A549 (cell line): ENCODE measurements at regions not wholly inside any gene's neighbourhood (a gene's known extent, or its start where the extent isn't known, plus 50 kb on each side); places are given as distances from the start of the nearest gene placed in this dataset.
A peak's percentile ranks its signal among the peaks of the same experiment; 100 is the strongest.

ENCODE experiments used
- ATAC-seq, 2 experiments: fragments of 200-7000 bp in 1 of 2; fragments of >200 bp in 1 of 2; cut with Nextera tagmentation in 1 of 2; cut with Tn5 transposase in 1 of 2; 3 replicates each; pipeline versions ENCODE4 v1.8.0 to v1.9.1; 2018 to 2020; ENCODE audit warnings: mild to moderate bottlenecking in 1 of 2, moderate library complexity in 1 of 2
- CTCF ChIA-PET: fragments of 300-600 bp; sonication (Branson Sonifier 250); formaldehyde crosslinking; extraction: SDS; loops from one replicate; lab custom pipeline; 2021; ENCODE audit warnings: antibody characterized with exemption, inconsistent platforms; lab: Yijun Ruan, JAX
- POLR2A ChIA-PET: fragments of 350-600 bp; formaldehyde crosslinking; extraction: SDS; loops from one replicate; lab custom pipeline; 2021; ENCODE audit warnings: antibody characterized with exemption, inconsistent platforms; lab: Yijun Ruan, JAX
- DNase-seq, 2 experiments: peaks; one replicate each; pipeline versions ENCODE4 v3.0.0 to v3.0.0-alpha.2; 2011 to 2016; ENCODE audit warnings: low read depth in 1 of 2, low spot score in 1 of 2
- FAIRE-seq: peaks from 2 replicates; lab custom pipeline; 2011; peaks lifted over from hg19 to GRCh38; lab: Jason Lieb, UNC
- H3K27ac ChIP-seq, 2 experiments: fragments of >200 bp; sonication (Bioruptor Twin); formaldehyde crosslinking; 3 replicates each; pipeline ENCODE4 v1.5.1; 2016 to 2017
- H3K4me1 ChIP-seq: fragments of >200 bp; sonication (Bioruptor Twin); formaldehyde crosslinking; 3 replicates; pipeline ENCODE4 v1.6.1; 2016
- H3K4me2 ChIP-seq: fragments of >200 bp; sonication (Bioruptor Twin); formaldehyde crosslinking; 3 replicates; pipeline ENCODE4 v1.6.1; 2016
- H3K4me3 ChIP-seq: fragments of >200 bp; sonication (Bioruptor Twin); formaldehyde crosslinking; 3 replicates; pipeline ENCODE4 v1.5.1; 2016
- H3K9me3 ChIP-seq: fragments of >200 bp; sonication (Bioruptor Twin); formaldehyde crosslinking; 3 replicates; pipeline ENCODE4 v1.6.1; 2016
- BHLHE40 ChIP-seq: IDR thresholded peaks from 2 replicates; pipeline ENCODE4 v1.6.1; 2012; ENCODE audit warnings: low read depth, low read length, inconsistent platforms
- CBX2 ChIP-seq: fragments of 200-600 bp; sonication (generic); IDR thresholded peaks from 2 replicates; pipeline ENCODE4 v1.6.1; 2016; ENCODE audit warnings: low read depth, mild to moderate bottlenecking, borderline replicate concordance
- CBX8 ChIP-seq: fragments of 200-600 bp; sonication (generic); IDR thresholded peaks from 2 replicates; pipeline ENCODE4 v1.6.1; 2016
- CEBPB ChIP-seq, 2 experiments: fragments of >200 bp in 1 of 2; sonication (Bioruptor Twin) in 1 of 2; formaldehyde crosslinking in 1 of 2; IDR thresholded peaks; 2 replicates each; pipeline ENCODE4 v1.6.1; 2012 to 2016
- CHD2 ChIP-seq: fragments of 150-350 bp; IDR thresholded peaks from 2 replicates; pipeline ENCODE4 v1.6.1; 2014; ENCODE audit warnings: low read length; ENCODE audit not compliant: partially characterized antibody
- EHMT2 ChIP-seq: fragments of 200-600 bp; sonication (generic); IDR thresholded peaks from 2 replicates; pipeline ENCODE4 v1.6.1; 2016; ENCODE audit warnings: antibody characterized with exemption, low read depth, mild to moderate bottlenecking, moderate library complexity
- ESRRA ChIP-seq: fragments of 150-350 bp; IDR thresholded peaks from 2 replicates; pipeline ENCODE4 v1.6.1; 2014; ENCODE audit warnings: mild to moderate bottlenecking, low read length, borderline replicate concordance
- FOXS1 ChIP-seq: fragments of 250-450 bp; sonication (Bioruptor Pico); IDR thresholded peaks from 2 replicates; pipeline ENCODE4 v1.5.0; 2020; ENCODE audit warnings: mild to moderate bottlenecking, moderate library complexity
- GATA3 ChIP-seq: IDR thresholded peaks from 2 replicates; pipeline ENCODE4 v1.6.1; 2012; ENCODE audit warnings: borderline replicate concordance
- HEYL ChIP-seq: fragments of 250-450 bp; sonication (Bioruptor Pico); IDR thresholded peaks from 2 replicates; pipeline ENCODE4 v1.8.0; 2021; ENCODE audit warnings: mild to moderate bottlenecking, moderate library complexity
- HMGXB4 ChIP-seq: fragments of 250-450 bp; sonication (Bioruptor Pico); IDR thresholded peaks from 2 replicates; pipeline ENCODE4 v1.5.0; 2021; ENCODE audit warnings: mild to moderate bottlenecking, moderate library complexity, borderline replicate concordance
- HOXA7 ChIP-seq: fragments of 250-450 bp; sonication (Bioruptor Pico); IDR thresholded peaks from 2 replicates; pipeline ENCODE4 v1.5.0; 2020; ENCODE audit warnings: mild to moderate bottlenecking, moderate library complexity
- HOXB13 ChIP-seq: fragments of 250-450 bp; sonication (Bioruptor Pico); IDR thresholded peaks from 2 replicates; pipeline ENCODE4 v1.5.0; 2020; ENCODE audit warnings: low read depth, mild to moderate bottlenecking, moderate library complexity
- KDM1A ChIP-seq: fragments of 200-600 bp; sonication (generic); IDR thresholded peaks from 2 replicates; pipeline ENCODE4 v1.6.1; 2016; ENCODE audit warnings: low read depth, mild to moderate bottlenecking
- MAFK ChIP-seq: fragments of 450-650 bp; IDR thresholded peaks from 2 replicates; pipeline ENCODE4 v1.6.1; 2014; ENCODE audit not compliant: partially characterized antibody
- MYC ChIP-seq: IDR thresholded peaks from 2 replicates; pipeline ENCODE4 v1.6.1; 2012; ENCODE audit warnings: mild to moderate bottlenecking, inconsistent platforms, low read length, improper control_type of control experiment, borderline replicate concordance
- NFE2L2 ChIP-seq: fragments of 150-350 bp; conservative IDR thresholded peaks from 2 replicates; pipeline ENCODE4 v1.6.1; 2014; ENCODE audit warnings: low read length
- PBX3 ChIP-seq: IDR thresholded peaks from 2 replicates; pipeline ENCODE4 v1.6.1; 2012
- POLR2AphosphoS2 ChIP-seq: conservative IDR thresholded peaks from 2 replicates; pipeline ENCODE4 v1.6.1; 2012; ENCODE audit warnings: low read length, improper control_type of control experiment, inconsistent platforms
- RAD21 ChIP-seq, 2 experiments: fragments of >200 bp in 1 of 2; sonication (Bioruptor Twin) in 1 of 2; formaldehyde crosslinking in 1 of 2; IDR thresholded peaks in 1 of 2; conservative IDR thresholded peaks in 1 of 2; 2 replicates in 1 of 2; 3 replicates in 1 of 2; pipeline ENCODE4 v1.6.1; 2012 to 2018; ENCODE audit warnings: inconsistent platforms in 1 of 2
- RARB ChIP-seq: fragments of 250-450 bp; sonication (Bioruptor Pico); IDR thresholded peaks from 2 replicates; pipeline ENCODE4 v1.8.0; 2021; ENCODE audit warnings: mild to moderate bottlenecking, moderate library complexity
- RCOR1 ChIP-seq: fragments of 150-350 bp; IDR thresholded peaks from 2 replicates; pipeline ENCODE4 v1.6.1; 2014; ENCODE audit warnings: antibody characterized with exemption, low read length, low read depth
- RNF2 ChIP-seq: fragments of 200-600 bp; sonication (generic); IDR thresholded peaks from 2 replicates; pipeline ENCODE4 v1.6.1; 2016; ENCODE audit warnings: low read depth, mild to moderate bottlenecking, antibody characterized with exemption, moderate library complexity, borderline replicate concordance
- TFCP2L1 ChIP-seq: fragments of 250-450 bp; sonication (Bioruptor Pico); IDR thresholded peaks from 2 replicates; pipeline ENCODE4 v1.5.0; 2021; ENCODE audit warnings: mild to moderate bottlenecking
- TP53 ChIP-seq: fragments of 250-450 bp; sonication (Bioruptor Pico); IDR thresholded peaks from 2 replicates; pipeline ENCODE4 v1.5.0; 2021; ENCODE audit warnings: mild to moderate bottlenecking, moderate library complexity
- USF2 ChIP-seq: fragments of 450-650 bp; IDR thresholded peaks from 2 replicates; pipeline ENCODE4 v1.6.1; 2014; ENCODE audit warnings: antibody characterized with exemption
- WGBS: methylation state at CpG from one replicate; pipeline ENCODE4 v1.1.6; 2017; ENCODE audit errors: missing lambda C conversion rate; 5-methylcytosine and 5-hydroxymethylcytosine counted together
- TF ChIP-seq, protein P1 (sequence below): fragments of 200-600 bp; sonication (generic); IDR thresholded peaks from 2 replicates; pipeline ENCODE4 v1.6.1; 2016; ENCODE audit warnings: antibody characterized with exemption, mild to moderate bottlenecking, moderate library complexity
- TF ChIP-seq, protein P2 (sequence below): fragments of >200 bp; sonication (Bioruptor Twin); formaldehyde crosslinking; IDR thresholded peaks from 3 replicates; pipeline ENCODE4 v1.6.1; 2016

DNA sequence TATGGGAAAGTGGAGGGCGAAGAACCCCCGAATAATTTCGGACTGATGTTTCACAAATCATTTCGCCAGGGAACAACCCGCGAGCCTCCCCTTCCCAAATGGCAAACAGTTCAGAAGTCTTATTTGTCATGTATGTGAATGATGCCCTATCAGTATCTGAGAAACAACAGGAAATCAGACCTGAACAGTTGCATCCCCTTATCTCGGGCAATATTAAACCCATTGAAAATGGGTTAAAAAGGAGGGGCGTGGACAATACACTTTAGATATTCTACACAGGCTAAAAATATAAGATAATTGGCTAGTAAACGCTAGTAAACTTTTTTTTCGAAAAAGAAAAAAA lies 1003.3 kb upstream of the NR2F2 start:
- ATAC-seq (no peak), DNase-seq (no peak), FAIRE-seq (no peak)
- ChIA-PET CTCF (no interaction called here), POLR2A (no interaction called here)
- TF ChIP-seq MYC (no peak), RNF2 (no peak), FOXS1 (CRISPR knock-in tag) (no peak), NFE2L2 (no peak), TFCP2L1 (no peak)
- WGBS: 58% methylated on average over 10 of the region's 10 CpGs
- H3K27ac ChIP-seq: no peak overlapping the region
- no peaks in the 10 kb centered on the region for H3K4me1 ChIP-seq
- no peaks in the 10 kb centered on the region for H3K9me3 ChIP-seq
- H3K4me3 ChIP-seq: 0 out of 3 replicates have a peak overlapping the region, but pooled peaks have one; percentile 24
- H3K4me2 ChIP-seq: peak overlapping the region; percentile 49; the same call in 2 of the 3 replicates

DNA sequence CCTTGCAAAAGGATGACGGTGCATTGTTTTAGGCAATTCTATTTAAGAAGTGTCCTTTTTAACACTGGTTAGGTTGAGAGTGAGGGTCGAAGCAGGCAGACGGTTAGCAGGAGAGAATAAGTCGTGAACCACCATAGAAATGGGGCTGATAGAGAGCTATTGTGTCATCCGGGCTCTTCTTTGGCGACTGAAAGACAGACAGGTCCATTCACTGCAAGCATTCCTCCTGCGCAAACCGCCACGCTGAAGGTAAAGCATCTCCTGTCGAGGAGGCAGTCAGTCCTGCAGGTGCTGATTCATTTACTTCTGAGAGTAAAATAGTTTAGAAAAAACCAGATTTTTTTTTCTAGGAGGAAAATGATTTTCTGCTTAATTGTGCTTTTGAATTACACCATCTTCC lies 1002.8 kb upstream of the NR2F2 start:
- CTCF ChIA-PET: no interaction called here
- Histone ChIP-seq H3K9me3 (no peaks in the 10 kb centered on the region), H3K4me1 (no peaks in the 10 kb centered on the region), H3K27ac (no peak overlapping the region), H3K4me3 (no peak overlapping the region), H3K4me2 (no peak overlapping the region)
- WGBS: 49% methylated on average over 10 of the region's 10 CpGs
- ATAC-seq: no peak
- FAIRE-seq: peak; percentile 18
- no peak for TF ChIP-seq HEYL (CRISPR knock-in tag)
- TF ChIP-seq RARB (CRISPR knock-in tag): no peak
- TF ChIP-seq, protein P1, sequence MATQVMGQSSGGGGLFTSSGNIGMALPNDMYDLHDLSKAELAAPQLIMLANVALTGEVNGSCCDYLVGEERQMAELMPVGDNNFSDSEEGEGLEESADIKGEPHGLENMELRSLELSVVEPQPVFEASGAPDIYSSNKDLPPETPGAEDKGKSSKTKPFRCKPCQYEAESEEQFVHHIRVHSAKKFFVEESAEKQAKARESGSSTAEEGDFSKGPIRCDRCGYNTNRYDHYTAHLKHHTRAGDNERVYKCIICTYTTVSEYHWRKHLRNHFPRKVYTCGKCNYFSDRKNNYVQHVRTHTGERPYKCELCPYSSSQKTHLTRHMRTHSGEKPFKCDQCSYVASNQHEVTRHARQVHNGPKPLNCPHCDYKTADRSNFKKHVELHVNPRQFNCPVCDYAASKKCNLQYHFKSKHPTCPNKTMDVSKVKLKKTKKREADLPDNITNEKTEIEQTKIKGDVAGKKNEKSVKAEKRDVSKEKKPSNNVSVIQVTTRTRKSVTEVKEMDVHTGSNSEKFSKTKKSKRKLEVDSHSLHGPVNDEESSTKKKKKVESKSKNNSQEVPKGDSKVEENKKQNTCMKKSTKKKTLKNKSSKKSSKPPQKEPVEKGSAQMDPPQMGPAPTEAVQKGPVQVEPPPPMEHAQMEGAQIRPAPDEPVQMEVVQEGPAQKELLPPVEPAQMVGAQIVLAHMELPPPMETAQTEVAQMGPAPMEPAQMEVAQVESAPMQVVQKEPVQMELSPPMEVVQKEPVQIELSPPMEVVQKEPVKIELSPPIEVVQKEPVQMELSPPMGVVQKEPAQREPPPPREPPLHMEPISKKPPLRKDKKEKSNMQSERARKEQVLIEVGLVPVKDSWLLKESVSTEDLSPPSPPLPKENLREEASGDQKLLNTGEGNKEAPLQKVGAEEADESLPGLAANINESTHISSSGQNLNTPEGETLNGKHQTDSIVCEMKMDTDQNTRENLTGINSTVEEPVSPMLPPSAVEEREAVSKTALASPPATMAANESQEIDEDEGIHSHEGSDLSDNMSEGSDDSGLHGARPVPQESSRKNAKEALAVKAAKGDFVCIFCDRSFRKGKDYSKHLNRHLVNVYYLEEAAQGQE: no peak
- TF ChIP-seq HOXA7 (CRISPR knock-in tag): no peak
- no peak for TF ChIP-seq CBX2
- no peak for TF ChIP-seq PBX3
- no peak for TF ChIP-seq MAFK
- TF ChIP-seq RNF2: no peak
- TF ChIP-seq KDM1A: no peak
- no peak for TF ChIP-seq MYC
- no peak for TF ChIP-seq ESRRA
- TF ChIP-seq EHMT2: no peak
- no peak for TF ChIP-seq RCOR1
- TF ChIP-seq CHD2: no peak
- no peak for DNase-seq
- POLR2A ChIA-PET: no interaction called here

DNA sequence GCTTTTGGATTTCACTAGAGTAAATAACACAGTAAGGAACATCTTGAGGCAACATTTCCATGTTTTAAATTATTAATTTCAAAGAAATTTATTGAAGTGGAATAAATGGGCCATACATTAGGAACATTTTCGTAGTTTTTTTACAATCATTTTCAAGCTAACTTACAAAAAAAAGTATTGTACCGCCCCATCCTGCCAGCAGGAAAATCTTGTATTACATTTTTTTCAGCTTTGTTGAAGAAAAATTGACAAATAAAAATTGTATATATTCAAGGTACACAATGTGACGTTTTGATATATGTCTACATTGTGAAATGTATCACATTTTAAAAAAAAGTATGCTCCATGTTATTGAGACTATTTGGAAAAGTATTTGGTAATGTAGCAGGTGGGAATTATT lies 1001.9 kb upstream of the NR2F2 start:
- POLR2A ChIA-PET: no interaction called here
- no peak for TF ChIP-seq HOXB13
- TF ChIP-seq GATA3: no peak
- TF ChIP-seq TP53 (CRISPR knock-in tag): no peak
- TF ChIP-seq CEBPB (IDR thresholded peaks at IDR 0.05): no peak
- TF ChIP-seq, protein P2, sequence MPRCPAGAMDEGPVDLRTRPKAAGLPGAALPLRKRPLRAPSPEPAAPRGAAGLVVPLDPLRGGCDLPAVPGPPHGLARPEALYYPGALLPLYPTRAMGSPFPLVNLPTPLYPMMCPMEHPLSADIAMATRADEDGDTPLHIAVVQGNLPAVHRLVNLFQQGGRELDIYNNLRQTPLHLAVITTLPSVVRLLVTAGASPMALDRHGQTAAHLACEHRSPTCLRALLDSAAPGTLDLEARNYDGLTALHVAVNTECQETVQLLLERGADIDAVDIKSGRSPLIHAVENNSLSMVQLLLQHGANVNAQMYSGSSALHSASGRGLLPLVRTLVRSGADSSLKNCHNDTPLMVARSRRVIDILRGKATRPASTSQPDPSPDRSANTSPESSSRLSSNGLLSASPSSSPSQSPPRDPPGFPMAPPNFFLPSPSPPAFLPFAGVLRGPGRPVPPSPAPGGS: no peak
- TF ChIP-seq USF2: no peak
- TF ChIP-seq RAD21 (conservative IDR thresholded peaks at IDR 0.05 in 1 of 2, IDR thresholded peaks at IDR 0.05 in 1 of 2): no peak
- no peak for TF ChIP-seq HMGXB4 (CRISPR knock-in tag)
- no peak for TF ChIP-seq RARB (CRISPR knock-in tag)
- no peak for TF ChIP-seq RCOR1
- no peak for TF ChIP-seq BHLHE40
- TF ChIP-seq POLR2AphosphoS2: no peak
- TF ChIP-seq CBX8: no peak

More for the DNA sequence above, 1001.9 kb upstream of the NR2F2 start:
- Histone ChIP-seq H3K27ac (no peak overlapping the region), H3K9me3 (no peaks in the 10 kb centered on the region), H3K4me2 (no peak overlapping the region), H3K4me3 (no peak overlapping the region), H3K4me1 (no peaks in the 10 kb centered on the region)
- WGBS: 22% methylated on average over 3 of the region's 3 CpGs
- no peak for FAIRE-seq
- no peak for ATAC-seq
- CTCF ChIA-PET: no interaction called here
- DNase-seq: no peak
